Neural progenitor cell (in vitro differentiated cells): ENCODE measurements at regions not wholly inside any gene's neighbourhood (a gene's known extent, or its start where the extent isn't known, plus 50 kb on each side); places are given as distances from the start of the nearest gene placed in this dataset.

ENCODE experiments used
- DNase-seq: peaks from one replicate; pipeline ENCODE4 v3.0.0-alpha.2; 2016; ENCODE audit warnings: low spot score
- H2AFZ ChIP-seq: fragments of 200-600 bp; sonication (generic); replicated peaks from 2 replicates; pipeline ENCODE4 v1.6.1; 2016; ENCODE audit warnings: antibody characterized with exemption
- H3F3A ChIP-seq: fragments of 200-600 bp; sonication (generic); 2 replicates; pipeline ENCODE4 v1.6.1; 2016; ENCODE audit warnings: antibody characterized with exemption, low read depth
- H3K27ac ChIP-seq: fragments of 200-600 bp; sonication (generic); 2 replicates; pipeline ENCODE4 v1.5.1; 2016; ENCODE audit warnings: mild to moderate bottlenecking
- H3K27me3 ChIP-seq: fragments of 200-600 bp; sonication (generic); 2 replicates; pipeline ENCODE4 v1.6.1; 2016; ENCODE audit warnings: mild to moderate bottlenecking, moderate library complexity
- H3K36me3 ChIP-seq: fragments of 200-600 bp; sonication (generic); 2 replicates; pipeline ENCODE4 v1.5.1; 2016
- H3K4me1 ChIP-seq: fragments of 200-600 bp; sonication (generic); 2 replicates; pipeline ENCODE4 v1.6.1; 2016; ENCODE audit warnings: mixed run types
- H3K4me2 ChIP-seq: fragments of 200-600 bp; sonication (generic); 2 replicates; pipeline ENCODE4 v1.6.1; 2016
- H3K4me3 ChIP-seq: fragments of 200-600 bp; sonication (generic); 2 replicates; pipeline ENCODE4 v1.5.1; 2016
- H3K79me2 ChIP-seq: fragments of 200-600 bp; sonication (generic); 2 replicates; pipeline ENCODE4 v1.6.1; 2016; ENCODE audit warnings: low read depth
- H3K9ac ChIP-seq: fragments of 200-600 bp; sonication (generic); 2 replicates; pipeline ENCODE4 v1.6.1; 2016
- H3K9me3 ChIP-seq: fragments of 200-600 bp; sonication (generic); 2 replicates; pipeline ENCODE4 v1.5.1; 2016; ENCODE audit warnings: low read depth
- H4K20me1 ChIP-seq: fragments of 200-600 bp; sonication (generic); 2 replicates; pipeline ENCODE4 v1.6.1; 2016; ENCODE audit warnings: low read depth
- H3K27ac Mint-ChIP-seq: 3 replicates; pipeline ENCODE4 v1.8.0; 2021; ENCODE audit warnings: mixed read lengths
- H3K27me3 Mint-ChIP-seq: 2 replicates; pipeline ENCODE4 v1.8.0; 2022; ENCODE audit warnings: low read depth, mild to moderate bottlenecking, inconsistent platforms, moderate library complexity, mixed read lengths; ENCODE audit not compliant: insufficient read depth
- H3K36me3 Mint-ChIP-seq: 3 replicates; pipeline ENCODE4 v1.8.0; 2021; ENCODE audit warnings: mixed read lengths
- H3K4me1 Mint-ChIP-seq: 3 replicates; pipeline ENCODE4 v1.8.0; 2021; ENCODE audit warnings: mixed read lengths
- H3K4me3 Mint-ChIP-seq: 3 replicates; pipeline ENCODE4 v1.8.0; 2021; ENCODE audit warnings: mild to moderate bottlenecking, moderate library complexity, mixed read lengths
- H3K9me3 Mint-ChIP-seq: 3 replicates; pipeline ENCODE4 v1.8.0; 2020; ENCODE audit warnings: mixed read lengths
- CTCF ChIP-seq: fragments of 200-600 bp; sonication (generic); IDR thresholded peaks from 2 replicates; pipeline ENCODE4 v1.5.1; 2017; ENCODE audit warnings: antibody characterized with exemption, mild to moderate bottlenecking
- EZH2 ChIP-seq: fragments of 200-600 bp; sonication (generic); IDR thresholded peaks from 2 replicates; pipeline ENCODE4 v1.6.1; 2017; ENCODE audit warnings: antibody characterized with exemption, mild to moderate bottlenecking, moderate library complexity
- EZH2phosphoT487 ChIP-seq: fragments of 200-600 bp; sonication (generic); IDR thresholded peaks from 2 replicates; pipeline ENCODE4 v1.6.1; 2017; ENCODE audit warnings: antibody characterized with exemption

GRCh38 chr12:107360033-107360432 is 266.7 kb upstream of the CRY1 start:
- H3K4me3 ChIP-seq, result no peak overlapping the region
- H2AFZ ChIP-seq, result no peak overlapping the region
- H4K20me1 ChIP-seq, result no peaks in the 10 kb centered on the region
- no peaks in the 10 kb centered on the region for H3K27me3 ChIP-seq
- no peaks in the 10 kb centered on the region for H3K79me2 ChIP-seq
- TF ChIP-seq CTCF (no peak), EZH2phosphoT487 (no peak), EZH2 (no peak)
- no peak overlapping the region for H3K27ac ChIP-seq
- no peak overlapping the region for H3K4me2 ChIP-seq
- Mint-ChIP-seq H3K36me3 (no peaks in the 10 kb centered on the region), H3K9me3 (no peaks in the 10 kb centered on the region), H3K27me3 (peaks cover 7% of the 10 kb centered on the region), H3K27ac (no peak overlapping the region), H3K4me1 (peaks cover 22% of the 10 kb centered on the region), H3K4me3 (no peak overlapping the region)
- no peaks in the 10 kb centered on the region for H3K36me3 ChIP-seq
- H3K9ac ChIP-seq, result no peak overlapping the region
- DNase-seq, result no peak
- peaks cover 7% of the 10 kb centered on the region for H3F3A ChIP-seq
- H3K4me1 ChIP-seq, result peaks cover 13% of the 10 kb centered on the region
- H3K9me3 ChIP-seq, result no peaks in the 10 kb centered on the region

GRCh38 chr12:107360482-107360881 is 267.1 kb upstream of the CRY1 start:
- peaks cover 7% of the 10 kb centered on the region for H3K27me3 Mint-ChIP-seq

GRCh38 chr12:107361970-107362369 is 268.6 kb upstream of the CRY1 start:
- H3K27me3 Mint-ChIP-seq, result peaks cover 7% of the 10 kb centered on the region
- peaks cover 2% of the 10 kb centered on the region for H3K9me3 Mint-ChIP-seq
- Histone ChIP-seq H3K79me2 (no peaks in the 10 kb centered on the region), H3K9ac (no peak overlapping the region), H3F3A (peaks cover 7% of the 10 kb centered on the region), H3K9me3 (no peaks in the 10 kb centered on the region), H3K27me3 (no peaks in the 10 kb centered on the region), H3K4me1 (peaks cover 13% of the 10 kb centered on the region), H2AFZ (no peak overlapping the region), H3K4me3 (no peak overlapping the region), H3K27ac (no peak overlapping the region), H4K20me1 (no peaks in the 10 kb centered on the region), H3K4me2 (no peak overlapping the region), H3K36me3 (no peaks in the 10 kb centered on the region)
- no peak overlapping the region for H3K27ac Mint-ChIP-seq
- DNase-seq, result no peak
- TF ChIP-seq EZH2phosphoT487 (no peak), CTCF (no peak), EZH2 (no peak)
- no peaks in the 10 kb centered on the region for H3K36me3 Mint-ChIP-seq
- H3K4me1 Mint-ChIP-seq, result peaks cover 31% of the 10 kb centered on the region
- peak overlapping the region; percentile 7 for H3K4me3 Mint-ChIP-seq

More at GRCh38 chr12:107360482-107360881, 267.1 kb upstream of the CRY1 start:
- no peaks in the 10 kb centered on the region for H3K36me3 ChIP-seq
- no peaks in the 10 kb centered on the region for H3K27me3 ChIP-seq
- no peak for DNase-seq
- no peak overlapping the region for H3K4me3 ChIP-seq
- H3F3A ChIP-seq, result peaks cover 7% of the 10 kb centered on the region
- peaks cover 13% of the 10 kb centered on the region for H3K4me1 ChIP-seq
- no peaks in the 10 kb centered on the region for H4K20me1 ChIP-seq
- H3K27ac ChIP-seq, result no peak overlapping the region
- H3K9ac ChIP-seq, result no peak overlapping the region
- TF ChIP-seq CTCF, result no peak
- no peak for TF ChIP-seq EZH2phosphoT487
- TF ChIP-seq EZH2, result no peak
- Mint-ChIP-seq H3K9me3 (no peaks in the 10 kb centered on the region), H3K4me3 (no peak overlapping the region), H3K36me3 (no peaks in the 10 kb centered on the region), H3K4me1 (peaks cover 22% of the 10 kb centered on the region), H3K27ac (no peak overlapping the region)
- no peaks in the 10 kb centered on the region for H3K79me2 ChIP-seq
- H2AFZ ChIP-seq, result no peak overlapping the region
- no peaks in the 10 kb centered on the region for H3K9me3 ChIP-seq
- no peak overlapping the region for H3K4me2 ChIP-seq
